ENCODE measurements at regions not wholly inside any gene's neighbourhood (a gene's known extent, or its start where the extent isn't known, plus 50 kb on each side); places are given as distances from the start of the nearest gene placed in this dataset.
"Not testable (repeated sequence)": the region's sequence is repeated elsewhere in the genome, so short reads cannot be mapped to it uniquely, and the experiment has no call there.

DNA sequence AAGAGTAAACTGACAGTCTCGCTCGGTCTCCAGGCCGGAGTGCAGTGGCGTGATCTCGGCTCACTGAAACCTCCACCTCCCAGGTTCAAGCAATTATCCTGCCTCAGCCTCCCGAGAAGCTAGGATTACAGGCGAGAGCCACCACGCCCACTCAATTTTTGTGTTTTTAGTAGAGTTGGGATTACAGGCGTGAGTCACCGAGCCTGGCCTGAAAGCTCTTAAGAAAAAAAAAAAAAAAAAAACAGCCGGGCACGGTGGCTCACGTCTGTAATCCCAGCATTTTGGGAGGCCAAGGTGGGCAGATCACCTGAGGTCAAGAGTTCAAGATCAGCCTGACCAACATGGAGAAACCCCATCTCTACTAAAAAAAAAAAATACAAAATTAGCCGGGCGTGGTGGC is 55.3 kb upstream of the THOC2 start:
- H3K27ac ChIP-seq; H3K4me1 ChIP-seq (replicated peaks in 1 of 2); H3K4me3 ChIP-seq; in situ Hi-C loops (cut with MboI; ENCODE audit: low pct_unique_long_range_greater_than_20kb in 2 of 9, low sequenced_read_pairs in 9 of 9, unreplicated experiment in 9 of 9); ATAC-seq (replicated peaks in 6 of 8): not testable (repeated sequence)
- WGBS, 10 experiments, result 75 to 100% (median 87%) methylated on average over 2 to 11 of the region's 15 CpGs; no CpG with 5 or more reads in 6 of the 10 experiments

DNA sequence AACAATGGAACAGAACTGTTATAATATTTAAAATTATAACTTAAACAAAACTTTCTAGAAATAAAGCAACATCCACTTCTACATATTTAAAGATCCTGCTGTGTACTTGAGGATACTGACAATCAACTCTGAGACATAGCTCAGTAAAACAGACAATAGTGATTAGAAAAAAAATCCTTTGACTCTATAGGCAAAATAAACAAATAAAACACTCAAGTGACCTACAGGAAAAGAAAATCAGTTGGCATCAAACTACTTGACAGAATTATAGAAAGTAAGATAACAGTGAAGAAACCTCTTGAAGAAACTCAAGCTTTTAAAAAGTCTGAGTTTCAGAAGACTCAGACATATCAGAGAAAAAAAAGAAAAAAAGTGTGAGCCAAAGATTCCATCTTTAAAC is 55.9 kb upstream of the THOC2 start:
- Histone ChIP-seq H3K4me3 (no peak overlapping the region), H3K27ac (no peak overlapping the region), H3K4me1 (replicated peaks in 1 of 2) (no peaks in the 10 kb centered on the region)
- no peak for ATAC-seq (replicated peaks in 6 of 8)
- in situ Hi-C loops (cut with MboI; ENCODE audit: low pct_unique_long_range_greater_than_20kb in 2 of 9, low sequenced_read_pairs in 9 of 9, unreplicated experiment in 9 of 9), result no loop called here

DNA sequence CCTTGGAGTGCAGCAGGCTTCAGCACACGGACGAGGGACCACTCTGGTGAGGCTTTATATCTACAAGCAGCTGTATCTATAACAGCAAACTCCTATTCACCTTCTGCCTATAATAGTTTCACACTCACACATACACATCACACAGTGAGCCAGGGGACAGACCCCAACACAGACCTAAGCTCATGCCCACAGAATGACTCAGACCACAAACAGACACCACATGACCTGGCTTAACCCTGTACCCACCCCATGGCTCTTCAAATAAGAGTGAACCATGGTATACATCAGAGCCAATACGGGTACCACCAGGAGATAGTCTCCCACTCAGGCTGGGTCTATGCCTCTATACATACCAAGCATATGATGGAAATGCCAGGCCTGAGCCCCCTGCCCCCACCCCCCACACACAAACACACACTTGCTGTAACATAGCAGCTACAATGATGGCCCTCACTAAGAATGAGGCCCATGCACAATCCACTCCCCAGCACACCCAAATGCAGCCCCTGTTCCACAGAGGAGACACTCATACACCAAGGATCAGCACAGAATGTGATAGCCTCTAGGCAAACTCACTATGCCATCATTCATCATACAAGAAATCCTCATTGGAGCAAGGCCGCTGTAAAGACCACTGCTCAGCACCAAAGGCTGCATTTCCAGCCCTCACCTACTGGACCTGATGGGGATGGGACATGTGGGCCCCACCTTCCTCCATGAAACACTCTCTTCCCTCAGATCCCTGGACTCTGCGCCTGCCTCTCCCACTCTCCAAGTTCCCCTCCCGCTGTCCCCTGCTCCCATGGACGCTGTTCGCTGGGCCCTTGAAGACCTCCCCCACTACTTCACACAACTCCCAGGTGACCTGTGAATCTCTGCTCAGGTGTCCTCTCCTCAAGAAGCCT is 62.1 kb upstream of the XIAP start:
- Histone ChIP-seq H3K27ac (no peak overlapping the region), H3K4me1 (replicated peaks in 1 of 2) (no peaks in the 10 kb centered on the region), H3K4me3 (no peak overlapping the region)
- WGBS, 10 experiments, result 44 to 80% methylated on average over 1 to 3 of the region's 8 CpGs; no CpG with 5 or more reads in 8 of the 10 experiments
- no peak for ATAC-seq (replicated peaks in 6 of 8)
- in situ Hi-C loops (cut with MboI; ENCODE audit: low pct_unique_long_range_greater_than_20kb in 2 of 9, low sequenced_read_pairs in 9 of 9, unreplicated experiment in 9 of 9), result no loop called here

DNA sequence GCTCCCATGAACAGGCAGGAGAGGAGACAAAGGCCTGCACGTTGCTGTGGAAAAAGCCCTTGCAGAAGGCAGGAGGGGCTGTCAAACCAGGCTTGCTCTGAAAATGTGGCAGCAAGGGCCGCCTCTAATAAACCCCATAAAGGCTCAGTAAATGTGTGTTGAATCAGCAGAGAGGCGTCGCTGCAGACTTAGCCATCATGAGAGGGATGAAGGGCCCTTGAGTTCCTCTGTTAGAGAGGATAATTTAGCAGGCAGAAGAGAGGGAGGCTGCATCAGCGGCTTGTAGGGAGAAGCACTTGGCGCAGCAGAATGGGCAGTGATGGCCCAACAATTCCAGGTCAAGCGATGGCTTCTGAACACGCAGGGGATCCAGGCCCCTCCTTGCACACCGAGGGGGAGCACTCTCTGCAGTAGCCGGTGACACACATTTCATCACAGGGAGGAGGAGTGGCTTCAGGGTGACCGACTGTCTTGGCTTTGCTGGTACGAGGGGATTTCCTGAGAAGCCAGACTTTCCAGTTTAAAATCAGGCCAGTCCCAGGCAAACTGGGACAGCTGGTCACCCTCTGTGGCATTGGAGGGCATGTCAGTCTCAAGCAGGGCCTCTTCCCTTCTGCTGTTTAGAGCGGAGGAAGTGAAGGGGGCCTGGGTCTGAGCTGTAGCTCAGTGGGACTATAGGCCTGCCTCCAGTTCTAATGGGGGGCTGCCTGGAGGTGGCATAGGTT is 61.0 kb upstream of the XIAP start:
- ATAC-seq (replicated peaks in 6 of 8), result peak in 5 of 8 experiments; percentile 59 to 89 (median 70)
- WGBS, 10 experiments, result no CpG with 5 or more reads among the region's 13 CpGs
- H3K27ac ChIP-seq; in situ Hi-C loops (cut with MboI; ENCODE audit: low pct_unique_long_range_greater_than_20kb in 2 of 9, low sequenced_read_pairs in 9 of 9, unreplicated experiment in 9 of 9); H3K4me3 ChIP-seq; H3K4me1 ChIP-seq (replicated peaks in 1 of 2): not testable (repeated sequence)

DNA sequence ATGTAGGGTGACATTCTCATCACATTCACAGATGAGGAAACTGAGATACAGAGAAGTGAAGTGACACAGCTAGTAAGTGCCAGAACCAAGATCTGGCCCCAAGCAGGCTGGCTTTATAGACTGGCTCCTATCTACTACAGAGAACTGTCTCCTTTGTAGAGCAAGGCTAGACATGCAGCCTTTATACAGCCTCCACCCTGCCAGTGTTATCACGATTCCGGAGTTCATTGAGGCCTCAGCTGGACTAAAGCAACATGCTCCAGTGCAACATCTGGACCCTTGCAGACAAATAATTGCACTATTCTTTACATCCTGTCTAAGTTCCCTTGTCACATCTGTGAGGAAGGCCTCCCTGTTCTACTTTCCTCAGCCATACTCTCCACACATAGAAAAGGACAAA is 58.0 kb upstream of the XIAP start:
- in situ Hi-C loops (cut with MboI; ENCODE audit: low pct_unique_long_range_greater_than_20kb in 2 of 9, low sequenced_read_pairs in 9 of 9, unreplicated experiment in 9 of 9), result no loop called here

DNA sequence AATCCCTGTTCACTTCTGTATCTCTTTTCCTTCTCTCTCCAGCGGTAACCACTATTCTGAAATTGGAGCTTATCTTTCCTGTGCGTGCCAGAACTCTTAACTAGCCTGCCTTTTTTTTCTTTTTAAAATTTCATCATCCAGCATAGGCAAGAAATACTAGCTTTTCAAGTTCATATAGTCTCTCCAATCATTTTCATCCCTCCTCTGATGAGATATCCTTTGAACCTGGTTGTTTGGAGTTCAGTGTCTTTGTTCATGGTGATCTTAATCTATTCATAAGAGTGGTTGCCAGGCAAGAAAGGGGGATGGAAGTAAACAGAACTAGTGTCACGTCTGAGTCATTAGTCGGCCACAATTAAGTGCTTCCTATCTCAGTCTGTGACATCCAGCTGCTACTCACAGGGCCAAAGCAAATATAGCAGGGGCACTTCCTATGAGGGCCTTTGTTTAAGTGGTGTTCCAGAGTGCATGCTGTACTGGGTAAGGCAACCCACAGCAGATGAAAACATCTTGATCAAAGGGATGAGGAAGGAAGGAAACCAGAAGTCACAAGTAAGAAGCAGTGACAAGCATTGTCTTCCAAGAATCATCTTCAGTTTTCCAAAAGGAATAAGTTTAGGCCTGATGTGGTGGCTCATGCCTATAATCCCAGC is 56.4 kb upstream of the XIAP start:
- H3K27ac ChIP-seq, result no peak overlapping the region
- no peaks in the 10 kb centered on the region for H3K4me1 ChIP-seq (replicated peaks in 1 of 2)
- H3K4me3 ChIP-seq, result no peak overlapping the region
- in situ Hi-C loops (cut with MboI; ENCODE audit: low pct_unique_long_range_greater_than_20kb in 2 of 9, low sequenced_read_pairs in 9 of 9, unreplicated experiment in 9 of 9), result no loop called here
- 25 to 100% (median 40%) methylated on average over 1 to 4 of the region's 4 CpGs; no CpG with 5 or more reads in 5 of the 10 experiments for WGBS, 10 experiments
- peak; percentile 72 to 95 (median 84) for ATAC-seq (replicated peaks in 6 of 8)

More for the DNA sequence above, 58.0 kb upstream of the XIAP start:
- no peak for ATAC-seq (replicated peaks in 6 of 8)
- Histone ChIP-seq H3K4me1 (replicated peaks in 1 of 2) (no peaks in the 10 kb centered on the region), H3K27ac (no peak overlapping the region), H3K4me3 (no peak overlapping the region)
- WGBS, 10 experiments, result 94 to 100% methylated on average over 2 of the region's 2 CpGs; no CpG with 5 or more reads in 8 of the 10 experiments

DNA sequence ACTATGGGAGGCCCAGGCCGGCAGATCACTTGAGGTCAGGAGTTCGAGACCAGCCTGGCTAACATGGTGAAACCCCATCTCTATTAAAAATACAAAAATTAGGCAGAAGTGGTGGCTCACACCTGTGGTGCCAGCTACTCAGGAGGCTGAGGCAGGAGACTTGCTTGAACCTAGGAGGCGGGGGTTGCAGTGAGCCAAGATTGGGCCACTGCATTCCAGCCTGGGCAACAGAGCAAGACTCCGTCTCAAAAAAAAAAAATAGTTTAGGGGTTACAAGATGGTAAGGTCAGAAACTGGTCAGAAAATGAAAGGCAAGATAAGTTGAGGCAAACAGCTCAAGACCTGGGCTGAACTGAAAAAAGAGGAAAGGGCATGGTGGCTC is 55.9 kb upstream of the XIAP start:
- in situ Hi-C loops (cut with MboI; ENCODE audit: low pct_unique_long_range_greater_than_20kb in 2 of 9, low sequenced_read_pairs in 9 of 9, unreplicated experiment in 9 of 9); H3K4me3 ChIP-seq; H3K4me1 ChIP-seq (replicated peaks in 1 of 2); ATAC-seq (replicated peaks in 6 of 8); H3K27ac ChIP-seq: not testable (repeated sequence)
- WGBS, 10 experiments, result 59 to 100% (median 63%) methylated on average over 1 to 4 of the region's 4 CpGs; no CpG with 5 or more reads in 6 of the 10 experiments

DNA sequence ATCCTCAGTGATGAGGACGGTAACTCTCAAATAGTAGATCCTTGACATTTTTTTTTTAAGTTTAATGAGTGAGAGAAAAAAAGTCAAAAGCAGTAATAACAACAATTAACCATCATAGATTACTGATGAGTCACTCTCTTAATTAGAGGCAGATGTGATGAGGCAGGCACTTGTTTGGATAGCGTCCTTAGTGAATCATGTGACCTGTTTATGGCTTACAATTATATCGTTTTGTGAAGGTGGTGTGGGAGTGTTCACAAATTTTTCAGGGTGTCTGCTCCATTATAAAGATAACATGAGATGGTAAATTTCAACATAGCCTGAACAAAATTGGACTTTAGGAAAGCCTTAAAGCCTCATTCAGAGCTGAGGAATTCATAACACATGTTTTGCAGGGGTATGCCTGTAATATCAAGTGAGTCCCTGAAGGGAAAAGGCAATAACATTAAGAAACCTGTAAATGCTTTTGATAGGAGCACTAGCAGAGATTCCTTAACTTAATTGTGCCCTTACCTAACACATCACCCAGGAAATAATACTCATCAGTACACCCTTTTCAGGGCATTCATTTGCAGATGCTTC is 51.9 kb upstream of the XIAP start:
- peak in 1 of 8 experiments; percentile 21 for ATAC-seq (replicated peaks in 6 of 8)

DNA sequence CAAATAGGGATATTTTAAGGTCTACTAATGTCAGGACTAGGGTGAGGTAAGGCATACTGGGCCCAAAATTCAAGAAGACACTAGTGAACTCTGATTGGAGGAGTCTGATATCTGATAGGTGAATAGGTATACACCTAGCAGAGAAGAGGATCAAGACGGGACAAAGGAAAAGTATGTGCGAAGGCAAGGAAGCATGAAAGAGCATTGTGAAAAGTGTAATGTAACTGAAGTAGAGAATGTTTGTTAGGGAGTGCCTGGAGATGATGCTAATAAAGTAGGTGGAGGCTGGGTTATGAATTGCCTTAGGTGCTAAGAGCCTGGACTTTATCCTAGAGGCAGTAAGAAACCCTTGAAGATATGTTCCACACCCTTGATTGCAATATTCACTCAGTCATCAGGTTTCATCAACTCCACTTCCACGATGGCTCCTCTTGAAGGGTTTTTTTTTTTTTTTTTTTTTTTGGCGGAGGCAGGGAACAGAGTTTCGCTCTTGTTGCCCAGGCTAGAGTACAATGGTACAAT is 49.9 kb upstream of the XIAP start:
- in situ Hi-C loops (cut with MboI; ENCODE audit: low pct_unique_long_range_greater_than_20kb in 2 of 9, low sequenced_read_pairs in 9 of 9, unreplicated experiment in 9 of 9), result no loop called here
- no peaks in the 10 kb centered on the region for H3K4me1 ChIP-seq (replicated peaks in 1 of 2)
- peak in 3 of 8 experiments; percentile 86 to 91 (median 90) for ATAC-seq (replicated peaks in 6 of 8)
- no peak overlapping the region for H3K4me3 ChIP-seq
- H3K27ac ChIP-seq, result no peak overlapping the region
- 0 to 100% (median 20%) methylated on average over 1 to 3 of the region's 5 CpGs; no CpG with 5 or more reads in 5 of the 10 experiments for WGBS, 10 experiments

More for the DNA sequence above, 51.9 kb upstream of the XIAP start:
- no peaks in the 10 kb centered on the region for H3K4me1 ChIP-seq (replicated peaks in 1 of 2)
- WGBS, 10 experiments, result 0 to 78% (median 46%) methylated on average over 1 to 3 of the region's 3 CpGs; no CpG with 5 or more reads in 6 of the 10 experiments
- no peak overlapping the region for H3K4me3 ChIP-seq
- in situ Hi-C loops (cut with MboI; ENCODE audit: low pct_unique_long_range_greater_than_20kb in 2 of 9, low sequenced_read_pairs in 9 of 9, unreplicated experiment in 9 of 9), result no loop called here
- no peak overlapping the region for H3K27ac ChIP-seq

Data from motor neuron (in vitro differentiated cells).